GM12878 (cell line): ENCODE measurements at regions not wholly inside any gene's neighbourhood (a gene's known extent, or its start where the extent isn't known, plus 50 kb on each side); places are given as distances from the start of the nearest gene placed in this dataset.

Experiments used
- ATAC-seq: fragments of 200-7000 bp; cut with Tn5 transposase; 3 replicates; pipeline ENCODE4 v1.9.1; 2020; ENCODE audit warnings: mild to moderate bottlenecking, moderate library complexity
- BruUV-seq: library from RNA; stranded (reverse); fragments of 400-500 nt; replicated peaks from 2 replicates; lab custom pipeline; 2021; lab: Mats Ljungman, UMichigan
- CTCF ChIA-PET: fragments of 300-600 bp; sonication (Branson Sonifier 250); formaldehyde crosslinking; extraction: SDS; loops from one replicate; lab custom pipeline; 2021; ENCODE audit warnings: inconsistent platforms; lab: Yijun Ruan, JAX
- POLR2A ChIA-PET: fragments of 350-600 bp; formaldehyde crosslinking; extraction: SDS; loops from one replicate; lab custom pipeline; 2021; ENCODE audit warnings: inconsistent platforms; lab: Charles Lee
- RAD21 ChIA-PET: fragments of 300-600 bp; sonication (Branson Sonifier 250); formaldehyde crosslinking; loops from one replicate; lab custom pipeline; 2023; ENCODE audit warnings: antibody characterized with exemption; ENCODE audit not compliant: unreplicated experiment; lab: Charles Lee
- SMC1A ChIA-PET: fragments of 300-600 bp; sonication (Branson Sonifier 250); formaldehyde crosslinking; loops from one replicate; lab custom pipeline; 2023; ENCODE audit not compliant: unreplicated experiment, uncharacterized antibody; lab: Charles Lee
- DNase-seq: peaks from one replicate; pipeline ENCODE4 v3.0.0-alpha.2; 2011; ENCODE audit warnings: low read depth, low spot score
- FAIRE-seq: peaks from 3 replicates; lab custom pipeline; 2011; peaks lifted over from hg19 to GRCh38; lab: Jason Lieb, UNC
- H2AFZ ChIP-seq: 2 replicates; pipeline ENCODE4 v1.6.0; 2011; ENCODE audit warnings: low read depth, low read length, control low read depth; ENCODE audit not compliant: control insufficient read depth
- H3K27ac ChIP-seq: 2 replicates; pipeline ENCODE4 v1.5.1; 2011; ENCODE audit warnings: control low read depth; ENCODE audit not compliant: control insufficient read depth, insufficient read depth
- H3K27me3 ChIP-seq, 2 experiments: replicated peaks in 1 of 2; 2 replicates each; pipeline versions ENCODE4 v1.6.0 to v1.6.1; 2011; ENCODE audit warnings: low read length in 1 of 2; ENCODE audit not compliant: control insufficient read depth in 2 of 2, insufficient read depth in 2 of 2
- H3K36me3 ChIP-seq, 2 experiments: 2 replicates each; pipeline ENCODE4 v1.5.1; 2011; ENCODE audit warnings: low read length in 1 of 2; ENCODE audit not compliant: control insufficient read depth in 2 of 2, insufficient read depth in 2 of 2
- H3K4me1 ChIP-seq: 2 replicates; pipeline ENCODE4 v1.6.1; 2011; ENCODE audit warnings: mild to moderate bottlenecking, low read length, moderate library complexity, mixed read lengths; ENCODE audit not compliant: control insufficient read depth, insufficient read depth
- H3K4me2 ChIP-seq: 2 replicates; pipeline ENCODE4 v1.6.0; 2011; ENCODE audit warnings: control low read depth; ENCODE audit not compliant: control insufficient read depth, insufficient read depth
- H3K4me3 ChIP-seq: fragments of 200-600 bp; sonication (generic); 2 replicates; pipeline ENCODE4 v1.5.1; 2016
- H3K79me2 ChIP-seq: 2 replicates; pipeline ENCODE4 v1.6.0; 2011; ENCODE audit warnings: low read length; ENCODE audit not compliant: control insufficient read depth, insufficient read depth
- H3K9ac ChIP-seq: 2 replicates; pipeline ENCODE4 v1.8.0; 2011; ENCODE audit warnings: low read length, control low read depth, mixed read lengths; ENCODE audit not compliant: control insufficient read depth, insufficient read depth
- H3K9me3 ChIP-seq: replicated peaks from 3 replicates; pipeline ENCODE4 v1.5.1; 2011; ENCODE audit warnings: mild to moderate bottlenecking, low read length; ENCODE audit not compliant: control insufficient read depth, insufficient read depth
- H4K20me1 ChIP-seq: 2 replicates; pipeline ENCODE4 v1.6.0; 2011; ENCODE audit not compliant: control insufficient read depth, insufficient read depth
- ASH2L ChIP-seq: fragments of 300-600, 200-600 bp; sonication (generic); IDR thresholded peaks from 2 replicates; pipeline ENCODE4 v1.6.1; 2017; ENCODE audit warnings: low read depth, mild to moderate bottlenecking, borderline replicate concordance
- CBFB ChIP-seq: IDR thresholded peaks from 2 replicates; pipeline ENCODE4 v1.6.1; 2016; ENCODE audit warnings: antibody characterized with exemption, low read depth
- EZH2 ChIP-seq: IDR thresholded peaks from 2 replicates; pipeline ENCODE4 v1.6.1; 2012; ENCODE audit warnings: low read depth, mild to moderate bottlenecking, control low read depth, inconsistent platforms, low read length, borderline replicate concordance; ENCODE audit not compliant: control insufficient read depth
- IKZF1 ChIP-seq: fragments of 450-650 bp; conservative IDR thresholded peaks from 2 replicates; pipeline ENCODE4 v1.6.1; 2017; ENCODE audit warnings: antibody characterized with exemption, mild to moderate bottlenecking
- MEF2B ChIP-seq: fragments of 450-650 bp; IDR thresholded peaks from 2 replicates; pipeline ENCODE4 v1.6.1; 2018; ENCODE audit warnings: mild to moderate bottlenecking, moderate library complexity; ENCODE audit not compliant: partially characterized antibody, poor library complexity, severe bottlenecking
- MYB ChIP-seq: fragments of 150-350 bp; IDR thresholded peaks from 2 replicates; pipeline ENCODE4 v1.6.1; 2014; ENCODE audit warnings: mild to moderate bottlenecking, low read depth, low read length, borderline replicate concordance
- ZNF24 ChIP-seq: fragments of 450-650 bp; IDR thresholded peaks from 2 replicates; pipeline ENCODE4 v1.6.1; 2017; ENCODE audit warnings: antibody characterized with exemption, mild to moderate bottlenecking
- WGBS: methylation state at CpG from one replicate; pipeline ENCODE4 v1.1.6; 2016; ENCODE audit warnings: low lambda C conversion rate; ENCODE audit not compliant: insufficient replicate concordance, insufficient coverage; ENCODE audit errors: missing lambda C conversion rate; 5-methylcytosine and 5-hydroxymethylcytosine counted together
- in situ Hi-C: fragments of 300-500 bp; cut with MboI; formaldehyde crosslinking; loops from 9 replicates; pipeline ENCODE4 v1.14.3; 2018; ENCODE audit warnings: mixed read lengths
- intact Hi-C: fragments of 100-400 bp; cut with micrococcal nuclease; formaldehyde crosslinking; loops from one replicate; pipeline ENCODE4 v1.14.2; 2022; ENCODE audit not compliant: unreplicated experiment
- TF ChIP-seq, protein P1 (sequence below): fragments of 450-650 bp; IDR thresholded peaks from 2 replicates; pipeline ENCODE4 v1.6.1; 2016; ENCODE audit warnings: mild to moderate bottlenecking, moderate library complexity, borderline replicate concordance
- TF ChIP-seq, protein P2 (sequence below): fragments of 450-650 bp; formaldehyde crosslinking; IDR thresholded peaks from 2 replicates; pipeline ENCODE4 v1.5.0; 2022; ENCODE audit warnings: mild to moderate bottlenecking, missing genetic modification characterization
- TF ChIP-seq, protein P3 (sequence below): fragments of 450-650 bp; IDR thresholded peaks from 2 replicates; pipeline ENCODE4 v1.6.1; 2016; ENCODE audit warnings: mild to moderate bottlenecking

DNA sequence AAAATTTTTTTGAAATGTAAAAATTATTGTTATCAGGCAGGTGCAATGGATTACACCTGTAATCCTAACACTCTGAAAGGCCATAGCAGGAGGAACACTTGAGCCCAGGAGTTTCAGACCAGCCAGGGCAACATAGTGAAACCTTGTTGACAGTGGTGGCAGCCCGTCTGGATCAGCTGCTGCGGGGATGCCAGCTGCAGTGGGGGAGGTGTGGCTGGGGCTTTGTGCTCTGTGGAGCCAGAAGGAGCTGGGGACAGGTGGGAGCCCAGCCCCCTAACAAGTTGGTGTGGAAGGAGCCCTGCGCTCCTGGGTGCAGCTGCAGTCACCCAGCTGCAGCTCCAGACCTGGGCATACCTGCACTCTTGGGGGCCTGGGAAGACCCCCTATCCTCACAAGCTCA lies 182.4 kb upstream of the MC4R start:
- ATAC-seq (no peak; the same call in 2 of the 3 replicates), FAIRE-seq (no peak), DNase-seq (no peak)
- POLR2A ChIA-PET = no interaction called here
- intact Hi-C loops = no loop called here
- Histone ChIP-seq H2AFZ (no peak overlapping the region), H3K27me3 (no peaks in the 10 kb centered on the region), H3K4me1 (no peaks in the 10 kb centered on the region), H3K9ac (no peak overlapping the region), H3K9me3 (no peaks in the 10 kb centered on the region), H3K36me3 (no peaks in the 10 kb centered on the region), H4K20me1 (no peaks in the 10 kb centered on the region), H3K27ac (no peak overlapping the region), H3K4me2 (no peak overlapping the region), H3K4me3 (no peak overlapping the region), H3K79me2 (no peaks in the 10 kb centered on the region)
- RAD21 ChIA-PET = no interaction called here
- TF ChIP-seq ZNF24 (no peak), MEF2B (no peak), CBFB (no peak), IKZF1 (no peak), ASH2L (no peak), MYB (no peak), EZH2 (no peak)
- TF ChIP-seq, protein P1, sequence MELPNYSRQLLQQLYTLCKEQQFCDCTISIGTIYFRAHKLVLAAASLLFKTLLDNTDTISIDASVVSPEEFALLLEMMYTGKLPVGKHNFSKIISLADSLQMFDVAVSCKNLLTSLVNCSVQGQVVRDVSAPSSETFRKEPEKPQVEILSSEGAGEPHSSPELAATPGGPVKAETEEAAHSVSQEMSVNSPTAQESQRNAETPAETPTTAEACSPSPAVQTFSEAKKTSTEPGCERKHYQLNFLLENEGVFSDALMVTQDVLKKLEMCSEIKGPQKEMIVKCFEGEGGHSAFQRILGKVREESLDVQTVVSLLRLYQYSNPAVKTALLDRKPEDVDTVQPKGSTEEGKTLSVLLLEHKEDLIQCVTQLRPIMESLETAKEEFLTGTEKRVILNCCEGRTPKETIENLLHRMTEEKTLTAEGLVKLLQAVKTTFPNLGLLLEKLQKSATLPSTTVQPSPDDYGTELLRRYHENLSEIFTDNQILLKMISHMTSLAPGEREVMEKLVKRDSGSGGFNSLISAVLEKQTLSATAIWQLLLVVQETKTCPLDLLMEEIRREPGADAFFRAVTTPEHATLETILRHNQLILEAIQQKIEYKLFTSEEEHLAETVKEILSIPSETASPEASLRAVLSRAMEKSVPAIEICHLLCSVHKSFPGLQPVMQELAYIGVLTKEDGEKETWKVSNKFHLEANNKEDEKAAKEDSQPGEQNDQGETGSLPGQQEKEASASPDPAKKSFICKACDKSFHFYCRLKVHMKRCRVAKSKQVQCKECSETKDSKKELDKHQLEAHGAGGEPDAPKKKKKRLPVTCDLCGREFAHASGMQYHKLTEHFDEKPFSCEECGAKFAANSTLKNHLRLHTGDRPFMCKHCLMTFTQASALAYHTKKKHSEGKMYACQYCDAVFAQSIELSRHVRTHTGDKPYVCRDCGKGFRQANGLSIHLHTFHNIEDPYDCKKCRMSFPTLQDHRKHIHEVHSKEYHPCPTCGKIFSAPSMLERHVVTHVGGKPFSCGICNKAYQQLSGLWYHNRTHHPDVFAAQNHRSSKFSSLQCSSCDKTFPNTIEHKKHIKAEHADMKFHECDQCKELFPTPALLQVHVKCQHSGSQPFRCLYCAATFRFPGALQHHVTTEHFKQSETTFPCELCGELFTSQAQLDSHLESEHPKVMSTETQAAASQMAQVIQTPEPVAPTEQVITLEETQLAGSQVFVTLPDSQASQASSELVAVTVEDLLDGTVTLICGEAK = no peak
- TF ChIP-seq, protein P2, sequence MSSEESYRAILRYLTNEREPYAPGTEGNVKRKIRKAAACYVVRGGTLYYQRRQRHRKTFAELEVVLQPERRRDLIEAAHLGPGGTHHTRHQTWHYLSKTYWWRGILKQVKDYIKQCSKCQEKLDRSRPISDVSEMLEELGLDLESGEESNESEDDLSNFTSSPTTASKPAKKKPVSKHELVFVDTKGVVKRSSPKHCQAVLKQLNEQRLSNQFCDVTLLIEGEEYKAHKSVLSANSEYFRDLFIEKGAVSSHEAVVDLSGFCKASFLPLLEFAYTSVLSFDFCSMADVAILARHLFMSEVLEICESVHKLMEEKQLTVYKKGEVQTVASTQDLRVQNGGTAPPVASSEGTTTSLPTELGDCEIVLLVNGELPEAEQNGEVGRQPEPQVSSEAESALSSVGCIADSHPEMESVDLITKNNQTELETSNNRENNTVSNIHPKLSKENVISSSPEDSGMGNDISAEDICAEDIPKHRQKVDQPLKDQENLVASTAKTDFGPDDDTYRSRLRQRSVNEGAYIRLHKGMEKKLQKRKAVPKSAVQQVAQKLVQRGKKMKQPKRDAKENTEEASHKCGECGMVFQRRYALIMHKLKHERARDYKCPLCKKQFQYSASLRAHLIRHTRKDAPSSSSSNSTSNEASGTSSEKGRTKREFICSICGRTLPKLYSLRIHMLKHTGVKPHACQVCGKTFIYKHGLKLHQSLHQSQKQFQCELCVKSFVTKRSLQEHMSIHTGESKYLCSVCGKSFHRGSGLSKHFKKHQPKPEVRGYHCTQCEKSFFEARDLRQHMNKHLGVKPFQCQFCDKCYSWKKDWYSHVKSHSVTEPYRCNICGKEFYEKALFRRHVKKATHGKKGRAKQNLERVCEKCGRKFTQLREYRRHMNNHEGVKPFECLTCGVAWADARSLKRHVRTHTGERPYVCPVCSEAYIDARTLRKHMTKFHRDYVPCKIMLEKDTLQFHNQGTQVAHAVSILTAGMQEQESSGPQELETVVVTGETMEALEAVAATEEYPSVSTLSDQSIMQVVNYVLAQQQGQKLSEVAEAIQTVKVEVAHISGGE = no peak
- TF ChIP-seq, protein P3, sequence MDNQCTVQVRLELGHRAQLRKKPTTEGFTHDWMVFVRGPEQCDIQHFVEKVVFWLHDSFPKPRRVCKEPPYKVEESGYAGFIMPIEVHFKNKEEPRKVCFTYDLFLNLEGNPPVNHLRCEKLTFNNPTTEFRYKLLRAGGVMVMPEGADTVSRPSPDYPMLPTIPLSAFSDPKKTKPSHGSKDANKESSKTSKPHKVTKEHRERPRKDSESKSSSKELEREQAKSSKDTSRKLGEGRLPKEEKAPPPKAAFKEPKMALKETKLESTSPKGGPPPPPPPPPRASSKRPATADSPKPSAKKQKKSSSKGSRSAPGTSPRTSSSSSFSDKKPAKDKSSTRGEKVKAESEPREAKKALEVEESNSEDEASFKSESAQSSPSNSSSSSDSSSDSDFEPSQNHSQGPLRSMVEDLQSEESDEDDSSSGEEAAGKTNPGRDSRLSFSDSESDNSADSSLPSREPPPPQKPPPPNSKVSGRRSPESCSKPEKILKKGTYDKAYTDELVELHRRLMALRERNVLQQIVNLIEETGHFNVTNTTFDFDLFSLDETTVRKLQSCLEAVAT = no peak
- SMC1A ChIA-PET = no interaction called here
- 14% methylated on average over 3 of the region's 3 CpGs for WGBS
- BruUV-seq = no TSS peak
- CTCF ChIA-PET = interaction anchor here (1.1 to 7.6 kb wide), 4 partner anchors 560 to 924 kb away, joined by 3 to 63 read pairs (median 4); no protein-coding TSS in a partner anchor
- in situ Hi-C loops = loop anchor here (5.0 to 25.0 kb wide), 3 partner anchors 563 to 1093 kb away; no protein-coding TSS in a partner anchor
